SK-N-SH (cell line): ENCODE measurements at regions not wholly inside any gene's neighbourhood (a gene's known extent, or its start where the extent isn't known, plus 50 kb on each side); places are given as distances from the start of the nearest gene placed in this dataset.

Experiments used
- CTCF ChIA-PET: fragments of 300-600, 350-600 bp; formaldehyde crosslinking; extraction: SDS; loops from one replicate; lab custom pipeline; 2021; lab: Yijun Ruan, JAX
- POLR2A ChIA-PET: fragments of 350-600 bp; sonication (Branson Sonifier 250); formaldehyde crosslinking; extraction: SDS; loops from one replicate; lab custom pipeline; 2020; ENCODE audit warnings: antibody characterized with exemption, inconsistent platforms; lab: Yijun Ruan, JAX
- DNase-seq: peaks from one replicate; pipeline ENCODE4 v3.0.0; 2012
- H2AFZ ChIP-seq: fragments of 200-600 bp; sonication (generic); 2 replicates; pipeline ENCODE4 v1.8.1; 2016; ENCODE audit warnings: antibody characterized with exemption, mild to moderate bottlenecking, low read depth
- H3F3A ChIP-seq: fragments of 200-600 bp; sonication (generic); replicated peaks from 2 replicates; pipeline ENCODE3; 2016; ENCODE audit warnings: antibody characterized with exemption, mild to moderate bottlenecking; ENCODE audit not compliant: insufficient read depth
- H3K27ac ChIP-seq, 2 experiments: fragments of 200-500 bp in 1 of 2; fragments of 200-600 bp in 1 of 2; sonication (Bioruptor generic) in 1 of 2; sonication (generic), shearing (Covaris generic) in 1 of 2; 2 replicates each; pipeline versions ENCODE4 v1.5.1 to v1.6.1; 2014 to 2016; ENCODE audit warnings: low read depth in 2 of 2, inconsistent platforms in 1 of 2, low read length in 1 of 2, mild to moderate bottlenecking in 1 of 2, mixed read lengths in 1 of 2
- H3K27me3 ChIP-seq: fragments of 200-600 bp; sonication (generic), shearing (Covaris generic); 2 replicates; pipeline ENCODE4 v1.6.1; 2016; ENCODE audit warnings: mixed run types; ENCODE audit not compliant: insufficient read depth
- H3K36me3 ChIP-seq, 2 experiments: fragments of 200-500 bp in 1 of 2; fragments of 200-600 bp in 1 of 2; sonication (Bioruptor generic) in 1 of 2; sonication (generic) in 1 of 2; replicated peaks in 1 of 2; 2 replicates each; pipeline versions ENCODE3 to v1.5.1; 2014 to 2016; ENCODE audit warnings: low read length in 1 of 2, mild to moderate bottlenecking in 1 of 2; ENCODE audit not compliant: insufficient read depth in 2 of 2, control insufficient read depth in 1 of 2
- H3K4me1 ChIP-seq, 2 experiments: fragments of 200-500 bp in 1 of 2; fragments of 200-600 bp in 1 of 2; sonication (Bioruptor generic) in 1 of 2; sonication (generic), shearing (Covaris generic) in 1 of 2; 2 replicates each; pipeline versions ENCODE4 v1.5.1 to v1.6.1; 2014 to 2016; ENCODE audit warnings: low read depth in 1 of 2, low read length in 1 of 2, mixed run types in 1 of 2; ENCODE audit not compliant: insufficient read depth in 2 of 2, control insufficient read depth in 1 of 2
- H3K4me2 ChIP-seq: fragments of 200-600 bp; sonication (generic), shearing (Covaris generic); 2 replicates; pipeline ENCODE4 v1.6.1; 2017; ENCODE audit warnings: mixed run types
- H3K4me3 ChIP-seq, 2 experiments: fragments of 200-500 bp in 1 of 2; fragments of 200-600 bp in 1 of 2; sonication (Bioruptor generic) in 1 of 2; sonication (generic), shearing (Covaris generic) in 1 of 2; 2 replicates each; pipeline versions ENCODE4 v1.5.1 to v1.8.1; 2014 to 2016; ENCODE audit warnings: low read depth in 2 of 2, inconsistent platforms in 1 of 2, low read length in 1 of 2, mild to moderate bottlenecking in 1 of 2, mixed read lengths in 1 of 2, moderate library complexity in 1 of 2
- H3K79me2 ChIP-seq: fragments of 200-600 bp; sonication (generic); 2 replicates; pipeline ENCODE4 v1.8.1; 2017; ENCODE audit warnings: mild to moderate bottlenecking; ENCODE audit not compliant: insufficient read depth
- H3K9ac ChIP-seq: fragments of 200-600 bp; sonication (generic); 2 replicates; pipeline ENCODE4 v1.6.1; 2017; ENCODE audit warnings: mixed run types
- H3K9me2 ChIP-seq: fragments of 200-600 bp; sonication (generic); 2 replicates; pipeline ENCODE4 v1.6.1; 2017; ENCODE audit warnings: mixed run types
- H3K9me3 ChIP-seq: fragments of 200-600 bp; sonication (generic); 2 replicates; pipeline ENCODE4 v1.6.1; 2017; ENCODE audit warnings: mixed run types, mild to moderate bottlenecking, moderate library complexity
- H4K20me1 ChIP-seq: fragments of 200-600 bp; sonication (generic); 2 replicates; pipeline ENCODE4 v1.6.1; 2017; ENCODE audit warnings: mild to moderate bottlenecking, mixed run types; ENCODE audit not compliant: insufficient read depth
- CHD2 ChIP-seq: fragments of 150-350 bp; IDR thresholded peaks from 2 replicates; pipeline ENCODE4 v1.6.1; 2018; ENCODE audit warnings: low read length; ENCODE audit not compliant: partially characterized antibody
- EP300 ChIP-seq, 2 experiments: IDR thresholded peaks; 2 replicates each; pipeline versions ENCODE4 v1.4.0 to v1.6.1; 2012; ENCODE audit warnings: borderline replicate concordance in 1 of 2, low read depth in 1 of 2, low read length in 1 of 2
- FOXM1 ChIP-seq: IDR thresholded peaks from 2 replicates; pipeline ENCODE4 v1.4.0; 2012; ENCODE audit warnings: low read depth, mild to moderate bottlenecking
- GATA2 ChIP-seq: sonication (generic); formaldehyde crosslinking; IDR thresholded peaks from 2 replicates; pipeline ENCODE4 v1.5.0; 2020; ENCODE audit warnings: mild to moderate bottlenecking, missing genetic modification reagents
- SMC3 ChIP-seq: IDR thresholded peaks from 2 replicates; pipeline ENCODE4 v1.6.1; 2012; ENCODE audit warnings: low read depth, low read length, improper control_type of control experiment
- TEAD4 ChIP-seq: IDR thresholded peaks from 2 replicates; pipeline ENCODE4 v1.4.0; 2012; ENCODE audit warnings: mild to moderate bottlenecking, borderline replicate concordance; ENCODE audit not compliant: insufficient read depth
- WGBS: methylation state at CpG from one replicate; pipeline ENCODE4 v1.1.6; 2017; ENCODE audit warnings: low lambda C conversion rate; 5-methylcytosine and 5-hydroxymethylcytosine counted together
- TF ChIP-seq, protein P1 (sequence below): IDR thresholded peaks from 2 replicates; pipeline ENCODE4 v1.4.0; 2012; ENCODE audit warnings: low read depth, borderline replicate concordance
- TF ChIP-seq, protein P2 (sequence below): fragments of 200-600 bp; sonication (generic); IDR thresholded peaks from 2 replicates; pipeline ENCODE4 v1.6.1; 2017; ENCODE audit warnings: antibody characterized with exemption, mild to moderate bottlenecking, moderate library complexity
- TF ChIP-seq, protein P3 (sequence below): IDR thresholded peaks from 2 replicates; pipeline ENCODE4 v1.6.1; 2012; ENCODE audit warnings: mild to moderate bottlenecking, low read depth, low read length, moderate library complexity
- TF ChIP-seq, protein P4 (sequence below): fragments of 150-350 bp; IDR thresholded peaks from 2 replicates; pipeline ENCODE4 v1.6.1; 2016; ENCODE audit warnings: mild to moderate bottlenecking, low read depth, low read length

DNA sequence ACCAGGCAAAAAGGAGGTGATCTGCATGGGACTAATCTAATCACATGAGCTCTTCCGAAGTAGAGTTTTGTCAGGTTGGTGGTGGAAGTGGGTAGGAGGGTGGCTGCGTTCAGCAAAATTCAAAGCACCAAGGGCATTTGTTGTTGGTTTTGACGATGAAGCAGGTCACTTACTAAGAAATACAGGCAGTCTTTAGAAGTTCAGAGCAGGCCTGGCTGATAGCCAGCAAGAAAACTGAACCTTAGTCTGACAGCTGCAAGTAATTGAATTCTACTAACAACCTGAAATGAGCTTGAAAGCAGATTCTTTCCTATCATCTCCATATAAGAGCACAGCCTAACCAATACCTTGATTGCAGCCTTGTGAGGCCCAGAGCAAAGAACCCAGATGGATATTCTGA is 505.8 kb downstream of the KLHL13 start:
- Histone ChIP-seq H3K4me3 (no peak overlapping the region), H3K9me3 (no peaks in the 10 kb centered on the region), H3K36me3 (no peaks in the 10 kb centered on the region), H3K4me2 (no peak overlapping the region), H3K79me2 (no peaks in the 10 kb centered on the region), H3K27ac (no peak overlapping the region), H2AFZ (no peak overlapping the region), H3K4me1 (no peaks in the 10 kb centered on the region), H3K9me2 (no peaks in the 10 kb centered on the region), H3F3A (no peaks in the 10 kb centered on the region), H3K27me3 (no peaks in the 10 kb centered on the region)
- ChIA-PET CTCF (no interaction called here), POLR2A (no interaction called here)
- no peak for DNase-seq
- TF ChIP-seq GATA2 (CRISPR knock-in tag) (no peak), EP300 (IDR thresholded peaks at IDR 0.05; ENCODE audit: borderline replicate concordance in 1 of 2, low read depth in 1 of 2, low read length in 1 of 2) (no peak), TEAD4 (no peak)
- TF ChIP-seq, protein P1, sequence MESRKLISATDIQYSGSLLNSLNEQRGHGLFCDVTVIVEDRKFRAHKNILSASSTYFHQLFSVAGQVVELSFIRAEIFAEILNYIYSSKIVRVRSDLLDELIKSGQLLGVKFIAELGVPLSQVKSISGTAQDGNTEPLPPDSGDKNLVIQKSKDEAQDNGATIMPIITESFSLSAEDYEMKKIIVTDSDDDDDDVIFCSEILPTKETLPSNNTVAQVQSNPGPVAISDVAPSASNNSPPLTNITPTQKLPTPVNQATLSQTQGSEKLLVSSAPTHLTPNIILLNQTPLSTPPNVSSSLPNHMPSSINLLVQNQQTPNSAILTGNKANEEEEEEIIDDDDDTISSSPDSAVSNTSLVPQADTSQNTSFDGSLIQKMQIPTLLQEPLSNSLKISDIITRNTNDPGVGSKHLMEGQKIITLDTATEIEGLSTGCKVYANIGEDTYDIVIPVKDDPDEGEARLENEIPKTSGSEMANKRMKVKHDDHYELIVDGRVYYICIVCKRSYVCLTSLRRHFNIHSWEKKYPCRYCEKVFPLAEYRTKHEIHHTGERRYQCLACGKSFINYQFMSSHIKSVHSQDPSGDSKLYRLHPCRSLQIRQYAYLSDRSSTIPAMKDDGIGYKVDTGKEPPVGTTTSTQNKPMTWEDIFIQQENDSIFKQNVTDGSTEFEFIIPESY, result no peak
- TF ChIP-seq, protein P2, sequence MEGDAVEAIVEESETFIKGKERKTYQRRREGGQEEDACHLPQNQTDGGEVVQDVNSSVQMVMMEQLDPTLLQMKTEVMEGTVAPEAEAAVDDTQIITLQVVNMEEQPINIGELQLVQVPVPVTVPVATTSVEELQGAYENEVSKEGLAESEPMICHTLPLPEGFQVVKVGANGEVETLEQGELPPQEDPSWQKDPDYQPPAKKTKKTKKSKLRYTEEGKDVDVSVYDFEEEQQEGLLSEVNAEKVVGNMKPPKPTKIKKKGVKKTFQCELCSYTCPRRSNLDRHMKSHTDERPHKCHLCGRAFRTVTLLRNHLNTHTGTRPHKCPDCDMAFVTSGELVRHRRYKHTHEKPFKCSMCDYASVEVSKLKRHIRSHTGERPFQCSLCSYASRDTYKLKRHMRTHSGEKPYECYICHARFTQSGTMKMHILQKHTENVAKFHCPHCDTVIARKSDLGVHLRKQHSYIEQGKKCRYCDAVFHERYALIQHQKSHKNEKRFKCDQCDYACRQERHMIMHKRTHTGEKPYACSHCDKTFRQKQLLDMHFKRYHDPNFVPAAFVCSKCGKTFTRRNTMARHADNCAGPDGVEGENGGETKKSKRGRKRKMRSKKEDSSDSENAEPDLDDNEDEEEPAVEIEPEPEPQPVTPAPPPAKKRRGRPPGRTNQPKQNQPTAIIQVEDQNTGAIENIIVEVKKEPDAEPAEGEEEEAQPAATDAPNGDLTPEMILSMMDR, result no peak
- TF ChIP-seq, all 33 proteins: peak for 0
- WGBS, result 8% methylated on average over 3 of the region's 3 CpGs
- no peaks in the 10 kb centered on the region for H4K20me1 ChIP-seq
- H3K9ac ChIP-seq, result no peak overlapping the region

DNA sequence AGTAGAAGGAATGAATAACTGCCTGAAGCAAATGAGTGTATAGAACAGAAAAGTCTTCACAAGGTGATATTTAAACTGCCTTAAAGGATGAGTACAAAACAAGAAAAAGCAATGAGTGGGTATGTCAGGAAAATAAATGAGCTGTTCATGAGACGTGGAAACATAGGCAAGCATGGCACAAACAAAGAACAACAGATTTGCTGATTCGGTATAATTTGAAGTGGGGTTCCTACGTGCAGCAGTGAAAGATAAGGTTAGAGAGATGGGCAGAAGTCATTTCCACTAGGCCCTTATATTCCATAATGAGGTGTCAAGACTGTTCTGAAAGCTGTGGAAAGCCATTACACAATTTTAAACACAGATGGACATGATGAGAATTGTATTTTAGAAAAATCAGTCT is 506.6 kb downstream of the KLHL13 start:
- no peak overlapping the region for H3K9ac ChIP-seq
- no peak overlapping the region for H2AFZ ChIP-seq
- H3F3A ChIP-seq, result no peaks in the 10 kb centered on the region
- no peak overlapping the region for H3K4me3 ChIP-seq
- H3K36me3 ChIP-seq, result no peaks in the 10 kb centered on the region
- H3K79me2 ChIP-seq, result no peaks in the 10 kb centered on the region
- no peak overlapping the region for H3K4me2 ChIP-seq
- H3K27me3 ChIP-seq, result no peaks in the 10 kb centered on the region
- TF ChIP-seq, protein P3, sequence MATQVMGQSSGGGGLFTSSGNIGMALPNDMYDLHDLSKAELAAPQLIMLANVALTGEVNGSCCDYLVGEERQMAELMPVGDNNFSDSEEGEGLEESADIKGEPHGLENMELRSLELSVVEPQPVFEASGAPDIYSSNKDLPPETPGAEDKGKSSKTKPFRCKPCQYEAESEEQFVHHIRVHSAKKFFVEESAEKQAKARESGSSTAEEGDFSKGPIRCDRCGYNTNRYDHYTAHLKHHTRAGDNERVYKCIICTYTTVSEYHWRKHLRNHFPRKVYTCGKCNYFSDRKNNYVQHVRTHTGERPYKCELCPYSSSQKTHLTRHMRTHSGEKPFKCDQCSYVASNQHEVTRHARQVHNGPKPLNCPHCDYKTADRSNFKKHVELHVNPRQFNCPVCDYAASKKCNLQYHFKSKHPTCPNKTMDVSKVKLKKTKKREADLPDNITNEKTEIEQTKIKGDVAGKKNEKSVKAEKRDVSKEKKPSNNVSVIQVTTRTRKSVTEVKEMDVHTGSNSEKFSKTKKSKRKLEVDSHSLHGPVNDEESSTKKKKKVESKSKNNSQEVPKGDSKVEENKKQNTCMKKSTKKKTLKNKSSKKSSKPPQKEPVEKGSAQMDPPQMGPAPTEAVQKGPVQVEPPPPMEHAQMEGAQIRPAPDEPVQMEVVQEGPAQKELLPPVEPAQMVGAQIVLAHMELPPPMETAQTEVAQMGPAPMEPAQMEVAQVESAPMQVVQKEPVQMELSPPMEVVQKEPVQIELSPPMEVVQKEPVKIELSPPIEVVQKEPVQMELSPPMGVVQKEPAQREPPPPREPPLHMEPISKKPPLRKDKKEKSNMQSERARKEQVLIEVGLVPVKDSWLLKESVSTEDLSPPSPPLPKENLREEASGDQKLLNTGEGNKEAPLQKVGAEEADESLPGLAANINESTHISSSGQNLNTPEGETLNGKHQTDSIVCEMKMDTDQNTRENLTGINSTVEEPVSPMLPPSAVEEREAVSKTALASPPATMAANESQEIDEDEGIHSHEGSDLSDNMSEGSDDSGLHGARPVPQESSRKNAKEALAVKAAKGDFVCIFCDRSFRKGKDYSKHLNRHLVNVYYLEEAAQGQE, result no peak
- TF ChIP-seq CHD2, result no peak
- no peak for TF ChIP-seq FOXM1
- no peak for TF ChIP-seq SMC3
- TF ChIP-seq, protein P4, sequence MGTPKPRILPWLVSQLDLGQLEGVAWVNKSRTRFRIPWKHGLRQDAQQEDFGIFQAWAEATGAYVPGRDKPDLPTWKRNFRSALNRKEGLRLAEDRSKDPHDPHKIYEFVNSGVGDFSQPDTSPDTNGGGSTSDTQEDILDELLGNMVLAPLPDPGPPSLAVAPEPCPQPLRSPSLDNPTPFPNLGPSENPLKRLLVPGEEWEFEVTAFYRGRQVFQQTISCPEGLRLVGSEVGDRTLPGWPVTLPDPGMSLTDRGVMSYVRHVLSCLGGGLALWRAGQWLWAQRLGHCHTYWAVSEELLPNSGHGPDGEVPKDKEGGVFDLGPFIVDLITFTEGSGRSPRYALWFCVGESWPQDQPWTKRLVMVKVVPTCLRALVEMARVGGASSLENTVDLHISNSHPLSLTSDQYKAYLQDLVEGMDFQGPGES, result no peak
- TF ChIP-seq TEAD4, result no peak
- WGBS, result 8% methylated on average over 3 of the region's 3 CpGs
- no peaks in the 10 kb centered on the region for H4K20me1 ChIP-seq
- no peaks in the 10 kb centered on the region for H3K9me2 ChIP-seq
- ChIA-PET CTCF (no interaction called here), POLR2A (no interaction called here)
- no peaks in the 10 kb centered on the region for H3K4me1 ChIP-seq
- H3K9me3 ChIP-seq, result no peaks in the 10 kb centered on the region
- no peak for DNase-seq
- H3K27ac ChIP-seq, result no peak overlapping the region
